Frontal cortex (tissue), 3 donors: ENCODE measurements at regions not wholly inside any gene's neighbourhood (a gene's known extent, or its start where the extent isn't known, plus 50 kb on each side); places are given as distances from the start of the nearest gene placed in this dataset.

ENCODE experiments used
- DNase-seq, 2 donors: peaks; one replicate each; pipeline ENCODE4 v3.0.0; 2012; ENCODE audit warnings: low spot score in 2 of 2
- FAIRE-seq: peaks from 2 replicates; lab custom pipeline; 2012; peaks lifted over from hg19 to GRCh38; lab: Jason Lieb, UNC
- donor health status: control.
- donor health status: control.
- donor health status: control.

GRCh38 chr3:30198162-30198561 lies 408.2 kb upstream of the TGFBR2 start:
- no peak for FAIRE-seq
- DNase-seq, result no peak

- DNase-seq (peak; percentile 4 to 16), FAIRE-seq (peak; percentile 85)
Observed at GRCh38 chr3:30199096-30199759, 407.2 kb upstream of the TGFBR2 start.

- DNase-seq (no peak), FAIRE-seq (no peak)
Observed at GRCh38 chr3:30199855-30200254, 406.5 kb upstream of the TGFBR2 start.

- no peak for FAIRE-seq
- DNase-seq, result no peak
Observed at GRCh38 chr3:30201715-30202114, 404.7 kb upstream of the TGFBR2 start.

GRCh38 chr3:30203301-30203700 lies 403.1 kb upstream of the TGFBR2 start:
- FAIRE-seq (no peak), DNase-seq (no peak)

GRCh38 chr3:30204126-30204525 lies 402.3 kb upstream of the TGFBR2 start:
- FAIRE-seq (no peak), DNase-seq (no peak)

GRCh38 chr3:30206051-30206450 lies 400.4 kb upstream of the TGFBR2 start:
- FAIRE-seq (no peak), DNase-seq (no peak)

GRCh38 chr3:30221619-30222018 lies 384.8 kb upstream of the TGFBR2 start:
- DNase-seq (no peak), FAIRE-seq (no peak)

- DNase-seq, result no peak
- FAIRE-seq, result no peak
Observed at GRCh38 chr3:30222441-30222840, 384.0 kb upstream of the TGFBR2 start.

GRCh38 chr3:30225021-30225420 lies 381.4 kb upstream of the TGFBR2 start:
- DNase-seq, result no peak
- FAIRE-seq, result no peak

- no peak for DNase-seq
- FAIRE-seq, result no peak
Observed at GRCh38 chr3:30226601-30227151, 379.7 kb upstream of the TGFBR2 start.

GRCh38 chr3:30227571-30228301 lies 378.7 kb upstream of the TGFBR2 start:
- FAIRE-seq (no peak), DNase-seq (no peak)

GRCh38 chr3:30228302-30228631 lies 378.1 kb upstream of the TGFBR2 start:
- FAIRE-seq, result no peak
- no peak for DNase-seq

GRCh38 chr3:30231277-30232141 lies 374.9 kb upstream of the TGFBR2 start:
- DNase-seq, result no peak
- FAIRE-seq, result no peak

- FAIRE-seq (no peak), DNase-seq (no peak)
Observed at GRCh38 chr3:30232142-30232541, 374.3 kb upstream of the TGFBR2 start.

GRCh38 chr3:30233913-30234646 lies 372.3 kb upstream of the TGFBR2 start:
- FAIRE-seq (no peak), DNase-seq (no peak)

GRCh38 chr3:30236011-30236410 lies 370.4 kb upstream of the TGFBR2 start:
- DNase-seq, result no peak
- FAIRE-seq, result no peak

- FAIRE-seq (no peak), DNase-seq (no peak)
Observed at GRCh38 chr3:30241721-30242120, 364.7 kb upstream of the TGFBR2 start.

- FAIRE-seq (no peak), DNase-seq (no peak)
Observed at GRCh38 chr3:30245858-30246622, 360.4 kb upstream of the TGFBR2 start.
